ENCODE measurements at regions not wholly inside any gene's neighbourhood (a gene's known extent, or its start where the extent isn't known, plus 50 kb on each side); places are given as distances from the start of the nearest gene placed in this dataset.

DNA sequence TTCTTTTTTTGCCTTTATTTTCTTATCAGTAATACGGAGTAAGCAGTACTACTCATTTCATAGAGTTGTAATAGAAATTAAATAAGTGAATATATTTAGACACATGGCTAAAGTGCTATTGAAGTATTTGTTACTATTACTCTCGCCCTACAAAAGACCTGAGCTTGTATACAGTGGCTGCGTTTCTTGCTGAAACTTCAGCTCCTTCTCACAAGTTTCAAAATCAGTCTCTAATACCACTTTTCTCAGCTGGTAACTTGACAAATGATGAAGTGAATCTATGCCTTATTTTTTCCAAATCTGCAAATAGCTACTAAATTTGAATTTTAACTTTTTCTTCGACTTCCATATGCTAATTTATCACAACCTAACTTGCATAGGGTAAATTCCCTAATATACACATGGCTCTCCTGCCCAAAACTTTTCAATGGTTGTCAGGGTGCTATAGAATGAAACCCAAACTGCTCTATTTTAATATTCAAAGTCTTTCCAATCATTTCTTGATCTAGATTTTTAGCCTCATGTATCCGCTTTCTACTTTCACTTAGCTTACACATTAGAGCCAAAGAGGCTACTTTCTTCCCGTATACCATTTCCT is 347.8 kb upstream of the GULP1 start:
- no peak for FAIRE-seq

DNA sequence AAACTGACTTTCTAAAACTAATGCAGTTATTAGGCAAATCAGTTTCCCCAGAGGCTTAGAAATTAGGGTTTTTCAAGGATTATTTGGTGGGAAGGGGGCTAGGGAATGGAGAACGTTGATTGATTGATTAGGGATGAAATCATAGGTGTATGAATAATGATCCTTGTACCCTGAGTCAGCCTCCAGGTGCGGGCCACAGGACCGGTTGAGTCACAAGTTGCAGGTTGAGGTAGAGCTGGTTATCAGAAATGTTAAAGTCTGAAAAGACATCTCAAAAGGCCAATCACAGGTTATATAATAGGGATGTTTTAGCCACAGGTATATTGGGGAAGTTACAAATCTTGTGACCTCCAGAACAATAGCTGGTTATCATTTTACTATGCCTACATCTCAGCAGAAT is 341.8 kb upstream of the GULP1 start:
- no peak for FAIRE-seq

DNA sequence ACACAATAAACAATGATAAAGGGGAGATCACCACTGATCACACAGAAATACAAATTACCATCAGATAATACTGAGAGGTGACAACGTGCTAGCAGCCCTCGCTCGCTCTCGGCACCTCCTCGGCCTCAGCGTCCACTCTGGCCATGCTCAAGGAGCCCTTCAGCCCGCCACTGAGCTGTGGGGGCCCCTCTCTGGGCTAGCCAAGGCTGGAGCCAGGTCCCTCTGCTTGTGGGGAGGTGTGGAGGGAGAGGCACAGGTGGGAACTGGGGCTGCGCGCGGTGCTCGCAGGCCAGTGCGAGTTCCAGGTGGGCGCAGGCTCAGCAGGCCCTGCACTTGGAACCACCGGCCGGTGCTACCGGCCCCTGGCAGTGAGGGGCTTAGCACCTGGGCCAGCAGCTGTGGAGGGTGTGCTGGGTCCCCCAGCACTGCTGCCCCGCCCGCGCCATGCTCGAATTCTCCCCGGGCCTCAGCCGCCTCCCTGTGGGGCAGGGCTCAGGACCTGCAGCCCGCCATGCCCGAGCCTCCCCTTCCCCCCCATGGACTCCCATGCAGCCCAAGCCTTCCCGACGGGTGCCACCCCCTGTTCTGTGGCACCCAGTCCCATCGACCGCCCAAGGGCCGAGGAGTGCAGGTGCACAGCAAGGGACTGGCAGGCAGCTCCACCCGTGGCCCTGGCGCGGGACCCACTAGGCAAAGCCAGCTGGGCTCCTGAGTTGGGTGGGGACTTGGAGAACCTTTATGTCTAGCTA is 340.0 kb upstream of the GULP1 start:
- FAIRE-seq: no peak

DNA sequence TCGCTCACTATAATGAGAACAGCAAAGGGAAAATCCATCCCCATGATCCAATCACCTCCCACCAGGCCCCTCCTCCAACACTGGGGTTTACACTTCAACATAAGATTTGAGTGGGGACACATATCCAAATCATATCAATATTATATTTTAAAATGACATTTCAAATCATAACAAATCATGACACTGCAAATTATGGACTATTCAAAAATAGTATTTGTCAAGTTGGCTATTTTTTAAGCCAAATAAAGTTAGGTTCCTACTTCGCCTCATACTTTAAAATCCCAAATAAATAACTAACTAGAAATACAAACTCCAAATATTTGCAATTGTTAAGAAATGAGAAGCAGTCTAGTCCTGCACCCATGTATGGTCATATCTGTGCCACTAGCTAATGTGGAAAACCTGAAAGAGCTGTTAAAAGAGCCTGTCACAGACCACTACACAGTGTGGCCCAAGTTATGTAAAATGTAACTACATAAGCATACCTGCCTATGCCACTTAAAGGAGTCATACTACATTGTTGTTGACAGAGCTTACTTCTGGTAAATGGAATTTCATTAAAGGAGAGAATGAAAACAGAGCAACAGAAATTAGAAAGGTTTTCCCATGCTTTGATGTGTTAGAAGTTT is 334.7 kb upstream of the GULP1 start:
- no peak for FAIRE-seq

DNA sequence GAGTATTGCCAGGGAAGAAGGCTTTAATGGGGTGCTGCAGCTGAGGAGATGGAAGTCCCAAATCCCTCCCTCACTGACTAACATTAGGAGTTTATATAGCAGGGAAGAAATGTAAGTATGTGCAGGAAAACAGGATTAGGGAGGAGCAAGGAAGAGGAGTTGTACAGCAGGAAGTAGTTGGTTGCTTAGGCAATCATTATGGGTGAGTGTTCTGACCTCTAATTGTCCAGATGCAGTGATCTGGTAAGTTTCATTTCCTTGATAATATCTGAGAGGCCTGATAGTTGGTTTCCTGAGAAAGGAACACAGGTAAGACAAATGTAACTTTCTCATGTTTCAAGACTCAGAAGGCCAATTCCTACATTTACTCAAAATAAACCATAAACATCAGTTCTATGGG is 331.9 kb upstream of the GULP1 start:
- FAIRE-seq: no peak

DNA sequence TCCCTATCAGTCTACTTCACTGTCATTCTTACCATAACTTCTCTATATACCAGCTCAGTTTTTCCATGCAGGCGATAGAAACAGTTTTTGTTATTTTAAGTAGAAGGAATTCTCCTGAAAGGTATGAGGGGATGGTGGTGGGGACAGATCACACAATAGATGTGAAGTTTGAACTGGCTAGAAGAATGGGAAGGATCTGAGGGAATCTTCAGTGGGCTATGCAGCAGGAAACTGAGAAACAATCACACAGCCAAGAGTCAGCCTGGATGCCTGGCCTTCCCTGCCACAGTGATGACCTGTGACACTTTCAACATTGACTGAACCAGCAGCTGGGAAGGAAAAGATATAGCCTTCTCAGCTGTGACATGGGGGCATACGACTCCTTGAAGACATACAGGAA is 329.1 kb upstream of the GULP1 start:
- no peak for FAIRE-seq

DNA sequence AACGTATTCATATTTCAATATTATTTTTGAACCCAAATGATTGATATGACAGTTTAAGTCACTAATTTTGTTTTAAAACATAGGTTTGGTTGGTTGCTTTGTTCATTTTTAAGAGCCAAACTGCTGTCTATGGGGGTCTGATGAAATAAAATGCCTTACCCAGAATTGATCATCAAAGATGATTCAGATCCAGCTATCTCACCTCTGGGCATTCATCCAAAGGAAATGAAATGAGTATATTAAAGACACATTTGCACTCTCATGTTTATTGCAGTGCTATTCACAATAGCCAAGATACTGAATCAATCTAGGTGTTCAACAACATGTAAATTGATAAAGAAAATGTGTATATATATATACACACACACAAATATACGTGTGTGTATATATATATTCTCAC is 326.9 kb upstream of the GULP1 start:
- FAIRE-seq: no peak

DNA sequence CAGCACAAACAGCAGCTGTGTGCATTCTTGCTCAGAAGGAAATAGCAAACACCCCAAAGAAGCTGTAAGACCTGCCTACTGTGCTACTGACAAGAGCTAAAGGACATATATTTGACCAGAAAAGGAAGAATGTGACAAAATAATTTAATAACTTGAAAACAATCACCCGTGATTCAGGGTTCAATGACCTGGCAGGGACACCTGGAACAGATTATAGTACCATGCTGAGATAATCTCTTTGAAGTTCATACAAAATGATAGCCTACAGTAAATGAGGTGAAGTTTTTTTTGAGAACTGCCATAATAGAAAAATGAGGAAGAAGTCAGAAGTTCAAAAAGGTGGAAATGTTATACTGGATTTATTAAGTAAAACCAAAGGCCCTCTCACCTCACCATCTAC is 324.8 kb upstream of the GULP1 start:
- no peak for FAIRE-seq

DNA sequence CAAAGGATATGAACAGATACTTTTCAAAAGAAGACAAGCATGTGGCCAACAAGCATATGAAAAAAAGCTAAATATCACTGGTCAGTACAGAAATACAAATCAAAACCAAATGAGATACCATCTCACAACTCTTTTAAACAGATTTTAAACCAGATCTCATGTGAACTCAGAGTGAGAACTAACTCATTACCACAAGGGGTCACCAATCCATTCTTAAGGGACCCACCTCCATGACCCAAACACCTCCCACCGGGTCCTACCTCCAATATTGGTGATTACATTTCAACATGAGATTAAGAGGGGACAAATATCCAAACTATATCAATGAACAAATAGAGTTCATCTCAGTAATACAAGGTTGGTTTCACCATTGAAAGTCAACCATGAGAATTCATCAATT is 319.8 kb upstream of the GULP1 start:
- no peak for FAIRE-seq

DNA sequence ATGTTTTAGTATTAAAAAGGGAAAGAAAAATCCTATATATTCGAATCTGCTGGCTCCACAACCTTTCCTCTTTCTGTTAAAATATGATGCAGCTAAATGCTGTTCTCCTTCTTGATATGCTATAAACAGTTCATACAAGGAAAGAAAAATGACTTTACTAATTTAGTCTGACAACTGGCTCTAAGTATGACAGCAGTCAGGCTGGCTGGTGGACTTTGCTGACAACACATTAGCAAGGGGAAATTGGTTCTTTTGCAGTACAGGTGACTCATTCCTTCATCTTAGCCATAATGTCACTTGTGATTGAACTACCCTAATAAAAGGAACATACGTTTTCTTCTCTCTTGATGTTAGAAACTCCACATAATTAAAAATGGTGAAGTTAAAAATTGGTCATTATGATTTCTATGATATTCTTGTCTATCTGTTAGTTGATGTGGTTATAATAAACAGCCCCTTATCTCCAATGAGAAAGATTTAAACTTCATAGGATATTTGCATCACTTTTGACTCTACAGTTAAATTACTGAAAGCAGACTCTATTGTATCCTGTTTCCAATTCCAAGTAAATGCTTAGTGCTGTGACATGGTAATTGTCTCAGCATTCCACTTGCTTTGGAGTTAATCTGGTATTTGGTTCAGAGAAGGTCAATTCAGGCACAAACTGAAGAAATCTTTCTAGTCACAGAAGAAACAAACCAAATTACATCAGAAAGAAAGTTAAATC is 315.3 kb upstream of the GULP1 start:
- FAIRE-seq: no peak

DNA sequence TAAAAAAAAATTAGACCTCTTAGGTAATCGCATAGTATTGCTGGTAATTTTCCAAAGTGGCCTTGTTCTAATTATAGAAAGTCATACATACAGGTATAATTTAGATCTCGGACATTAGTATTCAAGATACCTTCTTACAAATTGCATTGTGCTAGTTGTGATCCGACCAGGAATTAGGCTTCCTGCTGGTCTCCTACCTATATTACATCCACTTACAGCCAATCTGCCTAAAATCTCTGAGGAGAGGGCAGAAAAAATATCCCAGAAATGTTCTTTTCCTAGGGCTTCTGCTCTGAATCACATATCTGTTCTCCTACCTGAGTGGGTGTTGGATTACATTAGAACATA is 314.7 kb upstream of the GULP1 start:
- no peak for FAIRE-seq

DNA sequence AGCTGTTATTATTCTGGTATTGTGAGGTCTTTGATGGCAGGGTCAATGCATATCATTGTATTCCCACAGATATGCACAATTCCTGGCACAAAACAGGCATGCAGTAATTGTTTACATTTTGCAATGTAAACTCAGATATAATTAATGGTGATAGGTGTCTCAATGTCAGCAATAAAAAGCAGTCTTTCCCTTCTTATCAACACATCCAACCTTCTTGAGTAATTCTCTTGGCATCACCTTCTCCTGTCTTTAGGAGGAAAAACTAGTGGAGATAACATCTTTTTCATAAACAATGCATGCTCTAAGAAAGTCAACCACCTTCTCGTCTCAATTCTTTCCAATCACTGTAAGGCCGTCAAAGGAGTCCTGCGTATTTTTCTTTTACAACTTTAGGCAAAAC is 313.3 kb upstream of the GULP1 start:
- FAIRE-seq: no peak

DNA sequence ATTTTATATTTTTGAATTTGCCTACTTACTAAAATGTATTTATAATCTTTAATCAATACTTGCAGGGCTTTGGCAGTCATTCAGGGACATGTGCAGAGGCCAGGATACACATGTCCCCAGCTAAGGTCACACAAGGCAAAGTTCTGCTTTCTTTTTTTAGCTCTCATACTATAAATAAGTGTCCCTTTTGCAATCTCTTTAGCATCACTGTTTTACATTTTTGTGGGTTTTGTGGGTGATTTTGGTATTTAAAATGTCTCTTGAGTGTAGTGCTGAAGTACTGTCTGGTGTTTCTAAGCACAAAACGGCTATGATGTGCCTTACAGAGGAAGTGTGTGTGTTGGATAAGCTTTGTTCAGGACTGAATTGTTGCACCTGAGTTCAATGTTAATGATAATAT is 309.0 kb upstream of the GULP1 start:
- no peak for FAIRE-seq

DNA sequence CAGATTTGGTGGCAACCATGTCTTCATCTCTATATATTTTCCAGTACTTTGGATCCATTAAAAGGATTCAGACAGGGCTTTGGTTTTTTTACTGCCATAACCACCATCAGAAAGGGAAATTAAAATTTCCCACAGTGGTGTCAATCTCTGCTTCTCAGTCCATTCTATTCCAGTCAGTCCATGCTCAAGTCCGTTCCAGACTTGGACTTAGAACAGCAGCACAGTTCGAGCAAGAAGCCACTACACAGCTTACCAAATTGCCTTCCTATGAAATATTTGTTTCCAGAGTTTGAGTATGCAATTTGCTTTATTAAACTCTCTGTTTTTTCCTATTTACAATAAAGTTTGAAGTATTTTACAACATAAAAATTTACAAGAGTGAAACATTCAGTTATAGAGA is 306.5 kb upstream of the GULP1 start:
- FAIRE-seq: peak; percentile 17

DNA sequence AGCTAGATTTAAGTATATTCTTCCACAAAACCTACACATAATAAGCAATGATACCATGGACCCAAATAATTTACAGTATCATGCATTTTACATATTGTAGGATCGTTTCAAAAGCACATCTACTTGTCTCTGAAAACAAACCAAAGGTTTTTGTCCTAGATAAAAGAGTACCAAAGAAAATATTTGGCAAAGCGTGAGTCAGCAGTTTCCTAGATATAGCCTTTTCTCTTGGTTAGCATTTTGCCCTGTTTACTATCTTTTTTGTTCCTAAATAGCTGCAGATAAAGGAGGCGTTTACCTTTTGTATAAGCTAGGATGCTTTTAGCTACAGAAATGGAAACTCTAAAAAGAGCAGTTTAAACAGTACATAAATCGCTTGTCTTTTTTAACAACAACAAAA is 305.8 kb upstream of the GULP1 start:
- FAIRE-seq: no peak

DNA sequence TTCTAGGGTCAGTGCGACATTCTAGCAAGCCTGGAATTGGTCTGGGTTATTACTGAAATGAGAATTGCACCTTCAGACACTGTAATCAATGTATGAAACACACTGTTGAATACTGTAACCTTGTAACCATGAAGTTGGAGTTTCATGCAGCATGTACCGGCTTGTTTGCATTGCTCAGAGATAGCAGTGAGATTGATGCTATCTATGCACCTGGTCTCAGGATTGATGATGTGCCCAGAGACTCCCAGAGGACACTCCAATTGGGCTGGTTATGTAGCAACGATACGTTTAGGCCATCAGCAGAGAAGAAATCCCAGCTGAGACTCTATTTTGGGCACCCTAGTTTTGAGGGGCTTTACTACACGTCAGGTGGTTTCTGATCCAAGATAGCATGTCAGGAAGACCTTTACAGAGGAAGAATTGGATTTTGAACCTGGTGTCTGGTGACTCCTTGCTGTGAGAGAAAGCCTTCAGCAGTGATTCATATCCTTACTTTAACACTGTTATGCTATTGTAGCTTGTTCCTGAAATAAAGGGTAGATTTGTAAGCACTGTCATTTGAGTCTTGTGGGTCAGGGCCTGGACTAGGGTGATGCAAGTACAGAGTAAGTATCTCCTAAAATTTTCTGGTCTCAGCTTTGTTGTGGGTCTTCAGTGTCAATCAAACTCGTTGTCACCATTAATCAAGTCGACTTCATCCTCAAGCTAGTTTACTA is 305.1 kb upstream of the GULP1 start:
- no peak for FAIRE-seq

DNA sequence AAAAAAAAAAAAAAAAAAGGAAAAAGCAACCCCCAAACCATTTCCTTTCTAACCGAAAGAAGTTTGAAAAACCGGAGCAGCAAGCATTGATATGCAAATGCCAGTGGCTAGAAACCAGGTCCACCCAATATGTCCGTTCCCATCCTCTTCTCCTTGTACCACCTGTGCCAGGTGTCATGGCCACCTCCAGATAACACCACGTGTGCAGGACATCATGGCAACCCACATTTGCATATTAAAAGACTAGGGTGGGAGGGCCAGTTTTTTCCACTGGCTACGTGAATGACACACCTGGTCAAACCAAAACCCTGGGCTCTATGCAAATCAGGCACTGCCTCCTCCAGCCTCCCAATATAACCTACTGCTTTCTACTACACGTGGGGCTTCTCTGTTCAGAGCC is 303.3 kb upstream of the GULP1 start:
- FAIRE-seq: no peak

DNA sequence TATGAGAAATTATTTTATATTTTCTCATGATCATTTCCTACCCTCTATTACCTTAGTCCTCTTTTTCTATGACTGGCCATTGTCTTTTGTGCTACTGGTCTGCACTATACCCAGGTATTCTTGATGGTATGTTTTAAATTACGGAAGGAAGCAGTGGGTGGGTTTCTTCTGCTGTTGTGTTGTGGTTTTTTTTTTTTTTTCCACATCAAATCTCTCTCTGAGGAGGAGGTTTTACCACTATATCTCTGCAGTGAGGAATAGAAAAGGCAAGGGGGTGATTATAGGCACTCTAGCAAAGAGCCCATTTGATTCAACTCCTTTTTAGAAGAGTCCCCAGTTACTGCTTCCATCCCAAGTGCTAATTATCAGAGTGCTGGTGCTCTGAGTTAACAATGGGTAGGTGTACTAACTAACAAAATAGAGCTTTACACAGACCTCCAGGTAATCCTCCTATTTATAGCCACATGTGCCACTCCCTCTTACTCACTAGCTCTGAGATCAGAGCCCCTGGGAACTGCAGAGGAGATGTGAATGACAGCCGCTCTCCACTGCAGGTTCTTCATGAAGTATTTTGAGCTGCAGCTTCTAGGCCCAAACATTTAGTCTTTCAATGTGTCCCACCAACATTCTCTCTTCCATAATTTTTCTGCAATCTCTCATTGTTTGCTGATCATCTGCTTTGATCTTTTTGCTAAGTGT is 301.6 kb upstream of the GULP1 start:
- FAIRE-seq: no peak

DNA sequence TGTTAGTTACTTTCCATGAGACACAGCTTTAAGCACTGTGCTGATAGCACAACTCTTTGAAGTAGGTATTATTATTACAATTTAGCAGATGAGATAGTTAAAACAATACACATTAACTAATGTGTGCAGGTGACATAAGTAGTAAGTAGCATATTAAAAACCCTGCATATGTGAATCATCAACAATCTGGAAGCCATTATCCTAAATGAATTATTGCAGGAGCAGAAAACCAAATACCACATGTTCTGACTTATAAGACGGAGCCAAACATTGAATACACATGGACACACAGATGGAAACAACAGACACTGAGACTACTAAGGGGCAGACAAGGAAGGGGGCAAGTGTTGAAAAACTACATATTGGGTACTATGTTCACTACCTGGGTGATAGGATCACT is 300.3 kb upstream of the GULP1 start:
- no peak for FAIRE-seq

DNA sequence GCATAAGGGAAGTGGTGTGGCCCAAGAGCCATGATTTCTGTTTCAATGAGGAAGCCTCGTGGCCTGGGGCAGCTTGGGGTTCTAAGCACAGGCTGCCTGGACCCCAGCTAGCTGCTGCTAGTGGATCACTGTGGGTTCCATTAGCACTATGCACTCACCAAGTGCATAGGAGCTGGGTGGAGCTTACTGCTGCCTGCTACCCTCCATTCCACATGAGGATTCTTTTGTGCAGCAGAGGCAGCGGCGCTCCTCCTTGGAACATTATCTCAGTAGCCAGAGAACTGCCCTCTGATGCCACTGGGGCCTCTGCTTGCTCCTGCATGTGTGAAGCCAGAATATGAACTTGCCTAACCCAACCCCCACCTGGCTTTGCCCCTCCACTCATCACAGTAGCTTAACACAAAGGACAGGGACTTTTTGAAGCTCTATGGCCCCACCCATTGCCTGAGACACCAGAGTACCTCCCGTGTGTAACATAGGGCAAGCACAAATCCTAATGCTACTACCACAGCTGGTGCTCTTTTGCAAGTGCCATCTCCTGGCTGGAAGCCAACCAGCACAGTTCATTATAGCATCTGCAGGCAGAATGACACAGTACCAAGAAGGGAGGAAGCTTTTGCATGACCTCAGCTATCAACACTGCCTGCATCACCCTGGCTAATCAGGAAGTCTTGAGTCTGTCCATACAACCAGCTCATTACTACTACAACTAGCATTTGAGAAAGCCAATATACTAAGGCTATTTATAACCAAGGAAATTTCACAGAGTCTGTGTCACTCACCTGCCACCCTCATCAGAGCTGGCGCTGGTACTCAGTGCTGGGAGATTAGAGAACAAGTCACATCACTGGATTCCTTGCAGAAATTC is 297.0 kb upstream of the GULP1 start:
- no peak for FAIRE-seq

DNA sequence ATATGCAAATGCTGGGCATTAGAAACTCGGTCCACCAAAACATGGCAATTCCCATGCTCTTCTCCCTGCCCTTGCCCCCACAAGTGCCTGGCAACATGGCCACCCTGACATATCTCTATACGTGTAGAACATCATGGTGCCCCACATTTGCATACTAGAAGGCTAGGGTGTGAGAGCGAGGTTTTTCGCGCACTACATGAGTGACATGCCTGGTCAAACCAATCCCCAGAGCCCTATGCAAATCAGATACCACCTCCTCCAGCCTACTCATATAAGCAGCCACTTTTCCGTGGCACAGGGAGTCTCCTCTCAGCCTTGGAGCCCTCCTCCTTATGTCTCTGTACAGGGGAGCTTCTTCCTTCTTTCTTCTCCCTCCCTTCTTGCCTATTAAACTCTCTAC is 296.1 kb upstream of the GULP1 start:
- no peak for FAIRE-seq

DNA sequence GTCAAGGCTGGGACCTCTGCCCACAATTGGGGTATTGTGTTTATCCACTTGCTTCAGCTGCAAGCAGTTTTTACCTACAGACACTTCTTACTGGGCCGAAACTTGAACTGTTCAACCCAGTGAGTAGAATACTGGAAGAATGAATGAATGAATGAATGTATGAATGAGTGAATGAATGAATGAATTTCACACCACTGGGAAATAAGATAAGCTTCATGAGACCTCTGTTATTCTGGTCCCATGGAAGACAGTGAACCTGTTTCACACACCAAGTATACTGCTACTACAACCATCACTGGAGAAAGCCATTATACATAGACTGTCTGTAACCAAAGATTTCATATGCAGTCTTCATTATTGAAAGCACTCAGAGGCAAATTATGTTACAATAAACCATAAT is 295.0 kb upstream of the GULP1 start:
- FAIRE-seq: no peak
